ENCODE measurements at regions not wholly inside any gene's neighbourhood (a gene's known extent, or its start where the extent isn't known, plus 50 kb on each side); places are given as distances from the start of the nearest gene placed in this dataset.

DNA sequence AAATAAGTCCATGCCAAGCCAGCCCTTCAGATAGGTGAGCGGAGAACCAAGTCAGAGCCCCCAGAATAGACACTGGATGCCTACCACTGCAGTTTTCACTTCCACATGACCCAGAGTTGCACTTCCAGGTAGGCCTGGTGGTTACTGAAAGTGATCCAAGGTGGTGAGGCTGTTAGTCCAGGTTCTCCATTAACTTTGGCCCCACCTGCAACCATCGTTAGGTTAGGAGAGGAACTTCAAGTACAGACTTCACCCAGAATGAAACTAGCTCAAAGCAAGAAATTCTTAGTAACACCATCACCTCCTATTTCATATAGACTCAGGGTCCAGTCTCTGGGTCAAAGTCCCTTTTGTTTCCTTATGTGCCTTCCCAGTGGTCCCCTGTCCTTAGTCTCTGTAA lies 293.1 kb upstream of the ID2 start:
- ChIA-PET CTCF (interaction anchor here (1.0 kb wide), 1 partner anchor 962 kb away, joined by 3 read pairs; no protein-coding TSS in a partner anchor), POLR2A (ENCODE audit: low non-redundant PET) (no interaction called here)
- Histone ChIP-seq H3K36me3 (ENCODE audit: insufficient read depth, low read length, poor library complexity, severe bottlenecking) (no peaks in the 10 kb centered on the region), H3K4me3 (ENCODE audit: low read depth, low read length, poor library complexity, severe bottlenecking) (no peak overlapping the region), H3K4me1 (ENCODE audit: insufficient read depth, low read length, poor library complexity, severe bottlenecking) (peaks cover 44% of the 10 kb centered on the region), H3K27me3 (replicated peaks; ENCODE audit: insufficient read depth, low read depth, low read length, poor library complexity) (no peaks in the 10 kb centered on the region), H3K9me3 (ENCODE audit: low read depth, low read length, poor library complexity, severe bottlenecking) (no peaks in the 10 kb centered on the region), H3K27ac (ENCODE audit: low read depth, low read length, poor library complexity, severe bottlenecking) (peak overlapping the region; percentile 95)
- DNase-seq (ENCODE audit: low spot score): no peak
- intact Hi-C loops (cut with micrococcal nuclease; ENCODE audit: unreplicated experiment): loop anchor here (1.0 to 10.0 kb wide), 7 partner anchors 214 to 1274 kb away; no protein-coding TSS in a partner anchor
- BruUV-seq (replicated peaks): no TSS peak
- TF ChIP-seq, protein P1, sequence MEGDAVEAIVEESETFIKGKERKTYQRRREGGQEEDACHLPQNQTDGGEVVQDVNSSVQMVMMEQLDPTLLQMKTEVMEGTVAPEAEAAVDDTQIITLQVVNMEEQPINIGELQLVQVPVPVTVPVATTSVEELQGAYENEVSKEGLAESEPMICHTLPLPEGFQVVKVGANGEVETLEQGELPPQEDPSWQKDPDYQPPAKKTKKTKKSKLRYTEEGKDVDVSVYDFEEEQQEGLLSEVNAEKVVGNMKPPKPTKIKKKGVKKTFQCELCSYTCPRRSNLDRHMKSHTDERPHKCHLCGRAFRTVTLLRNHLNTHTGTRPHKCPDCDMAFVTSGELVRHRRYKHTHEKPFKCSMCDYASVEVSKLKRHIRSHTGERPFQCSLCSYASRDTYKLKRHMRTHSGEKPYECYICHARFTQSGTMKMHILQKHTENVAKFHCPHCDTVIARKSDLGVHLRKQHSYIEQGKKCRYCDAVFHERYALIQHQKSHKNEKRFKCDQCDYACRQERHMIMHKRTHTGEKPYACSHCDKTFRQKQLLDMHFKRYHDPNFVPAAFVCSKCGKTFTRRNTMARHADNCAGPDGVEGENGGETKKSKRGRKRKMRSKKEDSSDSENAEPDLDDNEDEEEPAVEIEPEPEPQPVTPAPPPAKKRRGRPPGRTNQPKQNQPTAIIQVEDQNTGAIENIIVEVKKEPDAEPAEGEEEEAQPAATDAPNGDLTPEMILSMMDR (conservative IDR thresholded peaks at IDR 0.05; ENCODE audit: low read depth, low read length): no peak

- BruUV-seq (replicated peaks): no TSS peak
- CTCF ChIA-PET: no interaction called here
These were observed 292.3 kb upstream of the ID2 start for GRCh38 chr2:8389431-8390108.

DNA sequence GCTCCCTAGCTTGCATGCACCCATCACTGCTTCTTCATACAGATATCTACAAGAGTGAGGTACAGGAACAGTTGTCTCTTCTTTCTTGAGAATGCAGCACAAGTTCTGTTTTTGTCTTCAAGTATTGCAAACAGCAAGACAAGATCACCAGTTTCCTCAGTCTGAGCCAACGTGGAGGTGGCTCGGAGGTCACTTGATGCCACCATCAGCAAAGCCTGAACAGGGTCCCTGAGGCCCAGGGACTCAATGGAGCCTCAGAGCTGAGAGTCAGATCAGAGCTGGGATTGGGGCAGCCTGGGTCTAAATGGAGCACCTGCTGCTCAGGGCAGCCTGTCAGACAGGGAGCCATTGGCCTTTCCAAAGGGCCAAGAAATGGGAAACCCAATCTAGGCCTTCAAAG lies 290.7 kb upstream of the ID2 start:
- Histone ChIP-seq H3K27me3 (replicated peaks; ENCODE audit: insufficient read depth, low read depth, low read length, poor library complexity) (no peaks in the 10 kb centered on the region), H3K9me3 (ENCODE audit: low read depth, low read length, poor library complexity, severe bottlenecking) (no peaks in the 10 kb centered on the region), H3K27ac (ENCODE audit: low read depth, low read length, poor library complexity, severe bottlenecking) (peak overlapping the region; percentile 84), H3K4me3 (ENCODE audit: low read depth, low read length, poor library complexity, severe bottlenecking) (no peak overlapping the region), H3K36me3 (ENCODE audit: insufficient read depth, low read length, poor library complexity, severe bottlenecking) (no peaks in the 10 kb centered on the region), H3K4me1 (ENCODE audit: insufficient read depth, low read length, poor library complexity, severe bottlenecking) (peaks cover 55% of the 10 kb centered on the region)
- ChIA-PET POLR2A (ENCODE audit: low non-redundant PET) (no interaction called here), CTCF (no interaction called here)
- DNase-seq (ENCODE audit: low spot score): no peak
- intact Hi-C loops (cut with micrococcal nuclease; ENCODE audit: unreplicated experiment): loop anchor here (10.0 kb wide), 1 partner anchor 364 kb away; no protein-coding TSS in a partner anchor
- TF ChIP-seq EZH2 (IDR thresholded peaks at IDR 0.05; ENCODE audit: borderline replicate concordance, low read depth, low read length, poor library complexity, severe bottlenecking): no peak
- TF ChIP-seq, protein P1 (conservative IDR thresholded peaks at IDR 0.05; ENCODE audit: low read depth, low read length): no peak
- no TSS peak for BruUV-seq (replicated peaks)

More at GRCh38 chr2:8389431-8390108, 292.3 kb upstream of the ID2 start:
- peak; percentile 95 for DNase-seq (ENCODE audit: low spot score)
- Histone ChIP-seq H3K36me3 (ENCODE audit: insufficient read depth, low read length, poor library complexity, severe bottlenecking) (no peaks in the 10 kb centered on the region), H3K27me3 (replicated peaks; ENCODE audit: insufficient read depth, low read depth, low read length, poor library complexity) (no peaks in the 10 kb centered on the region), H3K4me1 (ENCODE audit: insufficient read depth, low read length, poor library complexity, severe bottlenecking) (peaks cover 44% of the 10 kb centered on the region), H3K27ac (ENCODE audit: low read depth, low read length, poor library complexity, severe bottlenecking) (peak overlapping the region; percentile 95), H3K9me3 (ENCODE audit: low read depth, low read length, poor library complexity, severe bottlenecking) (no peaks in the 10 kb centered on the region), H3K4me3 (ENCODE audit: low read depth, low read length, poor library complexity, severe bottlenecking) (peak overlapping the region; percentile 2)
- intact Hi-C loops (cut with micrococcal nuclease; ENCODE audit: unreplicated experiment): loop anchor here (1.0 to 10.0 kb wide), 8 partner anchors 215 to 1275 kb away; no protein-coding TSS in a partner anchor
- TF ChIP-seq, protein P1 (conservative IDR thresholded peaks at IDR 0.05; ENCODE audit: low read depth, low read length): no peak
- no peak for TF ChIP-seq EZH2 (IDR thresholded peaks at IDR 0.05; ENCODE audit: borderline replicate concordance, low read depth, low read length, poor library complexity, severe bottlenecking)
- POLR2A ChIA-PET (ENCODE audit: low non-redundant PET): interaction anchor here (0.6 to 0.7 kb wide), 4 partner anchors 26 to 1195 kb away, joined by 3 to 16 read pairs (median 4); no protein-coding TSS in a partner anchor
